ENCODE measurements at regions not wholly inside any gene's neighbourhood (a gene's known extent, or its start where the extent isn't known, plus 50 kb on each side); places are given as distances from the start of the nearest gene placed in this dataset.

- Mint-ChIP-seq H3K9me3 (peaks cover 3% of the 10 kb centered on the region), H3K27me3 (no peaks in the 10 kb centered on the region), H3K4me3 (no peak overlapping the region), H3K4me1 (no peaks in the 10 kb centered on the region), H3K27ac (no peak overlapping the region), H3K36me3 (ENCODE audit: low read depth) (no peaks in the 10 kb centered on the region)
- no peak for ATAC-seq (replicated peaks)
Observed at GRCh38 chr2:17069564-17069963, 403.9 kb upstream of the CYRIA start.

- H3K4me1 Mint-ChIP-seq = no peaks in the 10 kb centered on the region
- peaks cover 3% of the 10 kb centered on the region for H3K9me3 Mint-ChIP-seq
- no peak overlapping the region for H3K4me3 Mint-ChIP-seq
- H3K27me3 Mint-ChIP-seq = no peaks in the 10 kb centered on the region
- H3K36me3 Mint-ChIP-seq (ENCODE audit: low read depth) = no peaks in the 10 kb centered on the region
- no peak for ATAC-seq (replicated peaks)
- no peak overlapping the region for H3K27ac Mint-ChIP-seq
Observed at GRCh38 chr2:17068021-17068420, 402.4 kb upstream of the CYRIA start.

GRCh38 chr2:17065536-17065935 is 399.9 kb upstream of the CYRIA start:
- Mint-ChIP-seq H3K9me3 (peaks cover 3% of the 10 kb centered on the region), H3K27ac (no peak overlapping the region), H3K4me1 (no peaks in the 10 kb centered on the region), H3K4me3 (no peak overlapping the region), H3K36me3 (ENCODE audit: low read depth) (no peaks in the 10 kb centered on the region), H3K27me3 (no peaks in the 10 kb centered on the region)
- ATAC-seq (replicated peaks) = no peak

- H3K4me1 Mint-ChIP-seq = no peaks in the 10 kb centered on the region
- H3K4me3 Mint-ChIP-seq = no peak overlapping the region
- no peak for ATAC-seq (replicated peaks)
Observed at GRCh38 chr2:17061028-17061427, 395.4 kb upstream of the CYRIA start.

GRCh38 chr2:17059458-17059857 is 393.8 kb upstream of the CYRIA start:
- Mint-ChIP-seq H3K9me3 (no peaks in the 10 kb centered on the region), H3K36me3 (ENCODE audit: low read depth) (no peaks in the 10 kb centered on the region), H3K4me1 (no peaks in the 10 kb centered on the region), H3K27ac (no peak overlapping the region), H3K4me3 (no peak overlapping the region), H3K27me3 (no peaks in the 10 kb centered on the region)
- no peak for ATAC-seq (replicated peaks)

More at GRCh38 chr2:17061028-17061427, 395.4 kb upstream of the CYRIA start:
- Mint-ChIP-seq H3K36me3 (ENCODE audit: low read depth) (no peaks in the 10 kb centered on the region), H3K27ac (no peak overlapping the region), H3K27me3 (no peaks in the 10 kb centered on the region), H3K9me3 (no peaks in the 10 kb centered on the region)

- Mint-ChIP-seq H3K27me3 (no peaks in the 10 kb centered on the region), H3K36me3 (ENCODE audit: low read depth) (no peaks in the 10 kb centered on the region), H3K9me3 (no peaks in the 10 kb centered on the region), H3K27ac (no peak overlapping the region), H3K4me1 (no peaks in the 10 kb centered on the region), H3K4me3 (no peak overlapping the region)
- ATAC-seq (replicated peaks) = no peak
Observed at GRCh38 chr2:17058772-17059402, 393.3 kb upstream of the CYRIA start.

GRCh38 chr2:17057109-17058017 is 391.7 kb upstream of the CYRIA start:
- Mint-ChIP-seq H3K27me3 (no peaks in the 10 kb centered on the region), H3K4me3 (no peak overlapping the region), H3K9me3 (no peaks in the 10 kb centered on the region), H3K36me3 (ENCODE audit: low read depth) (no peaks in the 10 kb centered on the region), H3K4me1 (no peaks in the 10 kb centered on the region), H3K27ac (no peak overlapping the region)
- no peak for ATAC-seq (replicated peaks)

GRCh38 chr2:17056236-17056635 is 390.6 kb upstream of the CYRIA start:
- Mint-ChIP-seq H3K27me3 (no peaks in the 10 kb centered on the region), H3K4me3 (no peak overlapping the region), H3K36me3 (ENCODE audit: low read depth) (no peaks in the 10 kb centered on the region), H3K9me3 (no peaks in the 10 kb centered on the region), H3K27ac (no peak overlapping the region), H3K4me1 (no peaks in the 10 kb centered on the region)
- no peak for ATAC-seq (replicated peaks)

- Mint-ChIP-seq H3K9me3 (no peaks in the 10 kb centered on the region), H3K4me3 (no peak overlapping the region), H3K36me3 (ENCODE audit: low read depth) (no peaks in the 10 kb centered on the region), H3K27ac (no peak overlapping the region), H3K4me1 (no peaks in the 10 kb centered on the region), H3K27me3 (no peaks in the 10 kb centered on the region)
- ATAC-seq (replicated peaks) = no peak
Observed at GRCh38 chr2:17052001-17052400, 386.4 kb upstream of the CYRIA start.

GRCh38 chr2:17051538-17051937 is 385.9 kb upstream of the CYRIA start:
- Mint-ChIP-seq H3K9me3 (no peaks in the 10 kb centered on the region), H3K27me3 (no peaks in the 10 kb centered on the region), H3K4me1 (no peaks in the 10 kb centered on the region), H3K27ac (no peak overlapping the region), H3K4me3 (no peak overlapping the region), H3K36me3 (ENCODE audit: low read depth) (no peaks in the 10 kb centered on the region)
- ATAC-seq (replicated peaks) = no peak

- no peaks in the 10 kb centered on the region for H3K36me3 Mint-ChIP-seq (ENCODE audit: low read depth)
- H3K4me3 Mint-ChIP-seq = no peak overlapping the region
- no peaks in the 10 kb centered on the region for H3K4me1 Mint-ChIP-seq
- H3K9me3 Mint-ChIP-seq = peaks cover 7% of the 10 kb centered on the region
- H3K27ac Mint-ChIP-seq = no peak overlapping the region
- no peak for ATAC-seq (replicated peaks)
- H3K27me3 Mint-ChIP-seq = no peaks in the 10 kb centered on the region
Observed at GRCh38 chr2:17043173-17043572, 377.5 kb upstream of the CYRIA start.

- Mint-ChIP-seq H3K36me3 (ENCODE audit: low read depth) (no peaks in the 10 kb centered on the region), H3K4me1 (no peaks in the 10 kb centered on the region), H3K27me3 (no peaks in the 10 kb centered on the region), H3K9me3 (peaks cover 14% of the 10 kb centered on the region), H3K4me3 (no peak overlapping the region), H3K27ac (no peak overlapping the region)
- ATAC-seq (replicated peaks) = no peak
Observed at GRCh38 chr2:17036361-17036760, 370.7 kb upstream of the CYRIA start.

GRCh38 chr2:17035010-17035409 is 369.4 kb upstream of the CYRIA start:
- no peaks in the 10 kb centered on the region for H3K4me1 Mint-ChIP-seq
- H3K9me3 Mint-ChIP-seq = peaks cover 14% of the 10 kb centered on the region
- H3K27me3 Mint-ChIP-seq = no peaks in the 10 kb centered on the region
- H3K27ac Mint-ChIP-seq = no peak overlapping the region
- H3K36me3 Mint-ChIP-seq (ENCODE audit: low read depth) = no peaks in the 10 kb centered on the region
- ATAC-seq (replicated peaks) = no peak
- H3K4me3 Mint-ChIP-seq = no peak overlapping the region

- no peaks in the 10 kb centered on the region for H3K27me3 Mint-ChIP-seq
- peaks cover 9% of the 10 kb centered on the region for H3K9me3 Mint-ChIP-seq
- no peak overlapping the region for H3K27ac Mint-ChIP-seq
- ATAC-seq (replicated peaks) = no peak
- H3K4me3 Mint-ChIP-seq = no peak overlapping the region
- no peaks in the 10 kb centered on the region for H3K36me3 Mint-ChIP-seq (ENCODE audit: low read depth)
- no peaks in the 10 kb centered on the region for H3K4me1 Mint-ChIP-seq
Observed at GRCh38 chr2:17030047-17030446, 364.4 kb upstream of the CYRIA start.

GRCh38 chr2:17012297-17012696 is 346.7 kb upstream of the CYRIA start:
- Mint-ChIP-seq H3K27me3 (no peaks in the 10 kb centered on the region), H3K36me3 (ENCODE audit: low read depth) (no peaks in the 10 kb centered on the region), H3K9me3 (peaks cover 4% of the 10 kb centered on the region), H3K4me3 (no peak overlapping the region), H3K27ac (no peak overlapping the region), H3K4me1 (no peaks in the 10 kb centered on the region)
- ATAC-seq (replicated peaks) = no peak
